ENCODE measurements at regions not wholly inside any gene's neighbourhood (a gene's known extent, or its start where the extent isn't known, plus 50 kb on each side); places are given as distances from the start of the nearest gene placed in this dataset.

DNA sequence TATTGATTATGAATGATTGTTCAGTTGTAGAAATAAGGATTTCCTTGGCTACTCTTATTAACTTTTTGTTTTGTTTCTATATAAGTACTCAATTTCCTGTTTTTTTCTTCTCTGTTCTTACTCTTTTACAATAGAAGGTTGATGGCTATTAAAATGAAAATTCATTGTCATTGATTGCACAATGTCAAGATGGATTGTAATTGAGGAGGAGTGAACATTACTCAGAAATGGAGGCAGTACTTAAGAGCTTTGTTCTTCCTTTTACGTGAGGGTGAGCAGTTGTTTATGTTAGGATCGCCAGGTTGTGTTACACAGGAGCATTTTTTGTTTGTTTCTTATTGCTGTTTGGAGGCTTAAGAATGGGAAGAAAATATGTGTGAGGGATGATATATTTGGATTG lies 2062.4 kb downstream of the ARAP2 start:
- intact Hi-C loops (cut with DNase I): no loop called here
- no peak overlapping the region for H3K4me3 ChIP-seq

DNA sequence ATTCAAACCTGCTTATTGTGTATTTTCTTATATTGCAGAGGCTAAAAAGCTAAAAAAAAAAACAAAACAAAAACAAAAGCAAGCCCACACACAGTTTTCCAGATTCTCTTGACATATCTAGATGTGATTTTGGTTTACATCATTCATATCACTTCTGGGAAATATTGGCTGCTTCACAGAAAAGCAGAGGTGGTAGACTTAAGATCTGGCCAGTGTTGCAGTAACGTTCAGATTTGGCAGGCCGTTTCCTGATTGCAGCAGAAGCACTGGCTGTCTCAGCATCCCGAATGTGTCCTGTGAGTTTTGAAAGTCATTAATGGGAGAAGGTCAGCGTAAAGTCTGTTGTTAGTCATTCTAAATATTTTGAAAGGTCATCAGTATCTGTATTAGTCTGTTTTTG lies 2062.0 kb downstream of the ARAP2 start:
- no peaks in the 10 kb centered on the region for H3K27me3 ChIP-seq
- DNase-seq: peak in 2 of 7 donors; percentile 13 to 45
- intact Hi-C loops (cut with DNase I): no loop called here
- 38 to 49% (median 40%) methylated on average over 4 of the region's 4 CpGs for WGBS, 4 donors
- no peaks in the 10 kb centered on the region for H3K4me1 ChIP-seq (replicated peaks in 1 of 2)
- H3K4me3 ChIP-seq: no peak overlapping the region
- TF ChIP-seq, protein P1, sequence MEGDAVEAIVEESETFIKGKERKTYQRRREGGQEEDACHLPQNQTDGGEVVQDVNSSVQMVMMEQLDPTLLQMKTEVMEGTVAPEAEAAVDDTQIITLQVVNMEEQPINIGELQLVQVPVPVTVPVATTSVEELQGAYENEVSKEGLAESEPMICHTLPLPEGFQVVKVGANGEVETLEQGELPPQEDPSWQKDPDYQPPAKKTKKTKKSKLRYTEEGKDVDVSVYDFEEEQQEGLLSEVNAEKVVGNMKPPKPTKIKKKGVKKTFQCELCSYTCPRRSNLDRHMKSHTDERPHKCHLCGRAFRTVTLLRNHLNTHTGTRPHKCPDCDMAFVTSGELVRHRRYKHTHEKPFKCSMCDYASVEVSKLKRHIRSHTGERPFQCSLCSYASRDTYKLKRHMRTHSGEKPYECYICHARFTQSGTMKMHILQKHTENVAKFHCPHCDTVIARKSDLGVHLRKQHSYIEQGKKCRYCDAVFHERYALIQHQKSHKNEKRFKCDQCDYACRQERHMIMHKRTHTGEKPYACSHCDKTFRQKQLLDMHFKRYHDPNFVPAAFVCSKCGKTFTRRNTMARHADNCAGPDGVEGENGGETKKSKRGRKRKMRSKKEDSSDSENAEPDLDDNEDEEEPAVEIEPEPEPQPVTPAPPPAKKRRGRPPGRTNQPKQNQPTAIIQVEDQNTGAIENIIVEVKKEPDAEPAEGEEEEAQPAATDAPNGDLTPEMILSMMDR (IDR thresholded peaks at IDR 0.05): no peak
- TF ChIP-seq POLR2A (IDR thresholded peaks at IDR 0.05): no peak
- no peaks in the 10 kb centered on the region for H3K9me3 ChIP-seq (replicated peaks in 1 of 3)
- no peaks in the 10 kb centered on the region for H3K36me3 ChIP-seq (replicated peaks in 1 of 2)
- H3K27ac ChIP-seq: no peak overlapping the region

More for the DNA sequence above, 2062.4 kb downstream of the ARAP2 start:
- Histone ChIP-seq H3K27me3 (no peaks in the 10 kb centered on the region), H3K36me3 (replicated peaks in 1 of 2) (no peaks in the 10 kb centered on the region), H3K4me1 (replicated peaks in 1 of 2) (no peaks in the 10 kb centered on the region), H3K27ac (no peak overlapping the region), H3K9me3 (replicated peaks in 1 of 3) (no peaks in the 10 kb centered on the region)
- 51 to 62% (median 56%) methylated on average over 2 of the region's 2 CpGs for WGBS, 4 donors
- DNase-seq: no peak
- no peak for TF ChIP-seq POLR2A (IDR thresholded peaks at IDR 0.05)
- TF ChIP-seq, protein P1 (IDR thresholded peaks at IDR 0.05): no peak

DNA sequence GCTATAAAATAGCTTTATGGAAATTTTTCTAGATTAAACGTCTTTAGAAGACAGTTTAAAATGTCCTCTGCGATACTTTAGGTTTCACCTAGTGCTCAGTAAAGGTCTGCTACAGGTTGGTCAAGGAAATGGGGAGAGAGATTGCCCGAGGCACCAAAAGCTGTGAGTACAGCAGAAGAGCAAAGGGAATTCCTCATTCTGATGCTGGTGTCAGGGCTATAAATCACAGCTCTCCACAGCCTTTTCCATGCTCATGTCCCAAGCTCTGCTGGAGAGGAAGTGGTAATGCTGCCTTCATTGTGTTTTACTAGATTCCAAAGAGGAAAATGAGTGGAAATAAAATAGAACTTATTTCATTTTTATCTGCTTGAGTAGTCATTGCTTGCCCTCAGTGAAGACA lies 2060.4 kb downstream of the ARAP2 start:
- TF ChIP-seq, protein P1 (IDR thresholded peaks at IDR 0.05): no peak
- no peak for TF ChIP-seq POLR2A (IDR thresholded peaks at IDR 0.05)
- no peaks in the 10 kb centered on the region for H3K27me3 ChIP-seq
- intact Hi-C loops (cut with DNase I): no loop called here
- H3K36me3 ChIP-seq (replicated peaks in 1 of 2): no peaks in the 10 kb centered on the region
- H3K4me1 ChIP-seq (replicated peaks in 1 of 2): no peaks in the 10 kb centered on the region
- 58 to 71% (median 68%) methylated on average over 3 of the region's 3 CpGs for WGBS, 4 donors
- H3K4me3 ChIP-seq: no peak overlapping the region
- H3K27ac ChIP-seq: no peak overlapping the region
- no peak for DNase-seq
- H3K9me3 ChIP-seq (replicated peaks in 1 of 3): no peaks in the 10 kb centered on the region

DNA sequence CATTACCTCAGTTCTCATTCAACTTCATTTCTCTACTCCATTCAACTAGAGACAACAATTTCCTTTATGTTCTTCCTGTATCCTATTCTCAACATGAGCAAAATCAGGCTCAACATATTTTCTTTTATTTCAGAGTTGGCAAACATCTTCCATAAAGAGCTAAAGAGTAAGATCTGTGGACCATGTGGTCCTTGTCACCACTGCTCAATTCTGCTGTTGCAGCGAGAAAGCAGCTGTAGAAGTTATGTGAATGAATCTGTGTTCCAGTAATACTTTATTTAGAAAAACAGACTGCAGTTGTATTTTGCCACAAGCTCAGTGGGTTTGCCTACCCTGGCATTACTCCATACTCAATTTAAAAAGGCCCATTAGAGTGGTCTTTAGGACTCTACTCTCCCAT lies 2057.3 kb downstream of the ARAP2 start:
- WGBS, 4 donors: 75 to 91% (median 86%) methylated on average over 1 of the region's 1 CpG
- no peak overlapping the region for H3K27ac ChIP-seq
- TF ChIP-seq POLR2A (IDR thresholded peaks at IDR 0.05): no peak
- TF ChIP-seq, protein P1 (IDR thresholded peaks at IDR 0.05): no peak
- no peaks in the 10 kb centered on the region for H3K27me3 ChIP-seq
- no peak overlapping the region for H3K4me3 ChIP-seq
- intact Hi-C loops (cut with DNase I): no loop called here
- no peaks in the 10 kb centered on the region for H3K36me3 ChIP-seq (replicated peaks in 1 of 2)
- H3K9me3 ChIP-seq (replicated peaks in 1 of 3): no peaks in the 10 kb centered on the region
- no peaks in the 10 kb centered on the region for H3K4me1 ChIP-seq (replicated peaks in 1 of 2)
- no peak for DNase-seq

All from adrenal gland (tissue), 9 donors.